ENCODE measurements at regions not wholly inside any gene's neighbourhood (a gene's known extent, or its start where the extent isn't known, plus 50 kb on each side); places are given as distances from the start of the nearest gene placed in this dataset.

DNA sequence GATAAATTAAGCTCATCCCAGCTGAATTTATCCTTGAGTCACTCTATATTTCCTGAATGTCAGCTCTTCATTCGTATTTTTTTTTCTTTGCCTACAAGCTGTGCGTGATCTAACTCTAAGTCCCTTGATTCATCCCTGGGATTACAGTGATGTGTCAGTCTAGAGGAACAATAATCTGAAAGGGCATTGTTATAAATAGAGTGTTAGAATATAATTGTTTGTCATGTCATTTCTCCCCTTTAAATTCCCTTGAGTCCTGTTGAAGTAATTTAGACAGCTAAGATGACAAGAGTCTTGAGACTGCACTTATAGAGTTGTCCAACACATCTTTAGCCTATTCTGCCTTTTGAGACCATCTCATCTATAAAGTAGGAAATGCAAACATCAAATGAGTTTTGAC, 621.8 kb downstream of the ZIC1 start:
- DNase-seq (ENCODE audit: low read depth, low spot score): no peak
- ChIA-PET CTCF (interaction anchor here (0.8 kb wide), 1 partner anchor 378 kb away, joined by 3 read pairs; no protein-coding TSS in a partner anchor), POLR2A (no interaction called here)
- H3K4me3 ChIP-seq (ENCODE audit: low read depth, low read length): no peak overlapping the region
- TF ChIP-seq CTCF (IDR thresholded peaks at IDR 0.05; ENCODE audit: insufficient read depth, low read length, missing control alignments): no peak

DNA sequence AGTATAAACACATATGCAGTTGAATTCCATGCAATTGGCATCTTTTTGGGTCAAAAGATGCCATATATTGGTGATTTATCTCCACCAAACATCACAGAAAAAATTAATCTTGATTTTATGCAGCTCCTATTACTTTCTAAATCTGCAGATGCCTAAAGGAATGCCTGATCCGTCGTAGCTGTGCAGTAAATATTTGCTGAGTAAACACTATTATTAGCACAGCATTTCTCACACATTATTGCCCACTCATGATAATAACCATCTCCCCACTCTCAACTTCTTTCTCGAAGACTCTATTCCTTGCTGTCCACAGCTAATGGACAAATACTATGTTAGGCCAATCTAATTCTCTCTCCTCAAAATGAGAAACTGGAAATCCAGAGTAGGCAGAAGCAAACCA, 625.2 kb downstream of the ZIC1 start:
- DNase-seq (ENCODE audit: low read depth, low spot score): no peak
- POLR2A ChIA-PET: no interaction called here
- TF ChIP-seq CTCF (IDR thresholded peaks at IDR 0.05; ENCODE audit: insufficient read depth, low read length, missing control alignments): no peak
- CTCF ChIA-PET: no interaction called here
- H3K4me3 ChIP-seq (ENCODE audit: low read depth, low read length): no peak overlapping the region

DNA sequence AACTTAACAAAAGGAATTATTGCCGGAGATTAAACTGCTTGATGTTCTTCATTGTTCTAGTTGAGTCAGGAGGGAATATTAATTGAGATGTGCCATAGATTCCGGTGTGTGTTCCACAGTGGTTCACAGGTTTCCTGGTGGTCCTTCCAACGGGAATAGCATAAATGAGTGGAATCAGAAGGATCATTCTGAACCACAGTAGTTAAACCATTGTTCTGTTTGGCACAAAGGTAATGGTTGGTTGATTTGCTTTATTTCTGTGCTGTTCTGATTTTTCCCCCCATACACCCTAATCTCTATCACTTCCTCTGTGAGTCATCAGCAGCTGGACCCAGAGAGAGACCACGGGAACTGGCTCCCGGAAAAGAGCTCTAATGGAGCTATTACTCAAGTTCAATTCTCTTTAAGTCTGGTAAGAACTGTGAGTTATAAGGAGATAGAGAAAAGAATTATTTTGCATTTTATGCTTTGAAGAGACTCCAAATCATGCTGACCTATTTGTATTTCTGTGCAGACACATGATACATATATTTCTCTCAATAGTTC, 627.2 kb downstream of the ZIC1 start:
- ChIA-PET CTCF (interaction anchor here (1.0 kb wide), 1 partner anchor 61 kb away, joined by 3 read pairs; no protein-coding TSS in a partner anchor), POLR2A (no interaction called here)
- TF ChIP-seq CTCF (IDR thresholded peaks at IDR 0.05; ENCODE audit: insufficient read depth, low read length, missing control alignments): no peak
- H3K4me3 ChIP-seq (ENCODE audit: low read depth, low read length): no peak overlapping the region
- no peak for DNase-seq (ENCODE audit: low read depth, low spot score)

DNA sequence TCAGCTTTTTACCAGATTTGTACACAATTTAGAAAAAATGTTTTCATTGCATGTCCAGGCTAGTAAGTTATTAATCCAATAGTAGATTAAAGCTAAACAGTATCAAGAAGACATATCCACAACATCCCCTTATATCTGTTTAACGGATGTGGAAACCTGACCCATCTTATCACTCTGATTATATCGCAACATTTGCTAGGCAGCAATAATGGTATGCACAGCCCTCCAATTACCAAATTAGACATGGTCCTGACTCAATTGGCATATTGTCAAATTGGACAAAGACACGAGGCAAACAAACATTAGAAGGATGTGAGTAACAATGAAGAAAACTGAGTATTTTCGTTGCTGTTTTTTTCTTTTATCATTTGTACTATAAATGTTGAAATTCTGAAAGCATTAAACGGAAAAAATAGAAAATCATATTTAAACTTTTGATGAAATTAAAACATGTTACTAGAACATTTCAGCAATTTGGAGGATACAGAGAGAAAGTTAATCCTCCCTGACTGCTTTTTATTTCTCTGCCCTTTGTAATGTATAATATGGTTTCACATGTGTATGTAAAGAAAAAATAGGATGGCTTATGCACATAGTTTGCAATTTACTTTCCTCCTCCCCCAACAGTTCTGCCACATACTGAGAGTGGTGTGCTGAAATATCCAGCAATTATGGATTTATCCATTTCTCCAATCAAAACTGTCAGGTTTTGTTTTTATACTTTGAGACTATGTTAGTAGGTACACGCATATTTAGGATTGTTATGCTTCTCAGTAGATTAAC, 633.7 kb downstream of the ZIC1 start:
- no peak overlapping the region for H3K4me3 ChIP-seq (ENCODE audit: low read depth, low read length)
- peak; percentile 34 for DNase-seq (ENCODE audit: low read depth, low spot score)
- ChIA-PET POLR2A (no interaction called here), CTCF (no interaction called here)
- TF ChIP-seq CTCF (IDR thresholded peaks at IDR 0.05; ENCODE audit: insufficient read depth, low read length, missing control alignments): no peak

GRCh38 chr3:148044151-148044550, 635.0 kb downstream of the ZIC1 start:
- DNase-seq (ENCODE audit: low read depth, low spot score): no peak
- no peak overlapping the region for H3K4me3 ChIP-seq (ENCODE audit: low read depth, low read length)
- TF ChIP-seq CTCF (IDR thresholded peaks at IDR 0.05; ENCODE audit: insufficient read depth, low read length, missing control alignments): no peak
- POLR2A ChIA-PET: no interaction called here
- CTCF ChIA-PET: no interaction called here

GRCh38 chr3:148054999-148055398, 642.7 kb upstream of the AGTR1 start:
- CTCF ChIA-PET: no interaction called here
- H3K4me3 ChIP-seq (ENCODE audit: low read depth, low read length): no peak overlapping the region
- no peak for DNase-seq (ENCODE audit: low read depth, low spot score)
- no peak for TF ChIP-seq CTCF (IDR thresholded peaks at IDR 0.05; ENCODE audit: insufficient read depth, low read length, missing control alignments)
- POLR2A ChIA-PET: no interaction called here

All from AG04449 (cell line).